ENCODE measurements at regions not wholly inside any gene's neighbourhood (a gene's known extent, or its start where the extent isn't known, plus 50 kb on each side); places are given as distances from the start of the nearest gene placed in this dataset.

DNA sequence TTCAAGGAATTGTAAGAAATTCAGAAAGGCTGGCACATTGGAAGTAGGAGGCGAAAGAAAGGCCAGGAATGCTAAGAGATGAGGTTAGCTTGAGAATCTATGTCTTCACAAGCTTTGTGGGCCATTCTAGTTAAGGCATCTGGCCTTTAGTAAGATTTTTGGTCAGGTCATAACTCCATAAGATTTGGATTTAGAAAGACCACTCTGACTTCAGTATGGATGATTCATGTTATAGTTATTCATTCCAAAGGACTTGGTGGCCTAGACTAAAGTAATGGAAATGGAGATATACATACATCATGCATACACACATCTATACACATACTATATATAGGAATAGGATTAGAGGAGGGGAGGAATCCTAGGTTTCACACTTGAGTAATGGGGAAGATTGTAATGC, 77.5 kb downstream of the SEPTIN7 start:
- TF ChIP-seq, protein P1, sequence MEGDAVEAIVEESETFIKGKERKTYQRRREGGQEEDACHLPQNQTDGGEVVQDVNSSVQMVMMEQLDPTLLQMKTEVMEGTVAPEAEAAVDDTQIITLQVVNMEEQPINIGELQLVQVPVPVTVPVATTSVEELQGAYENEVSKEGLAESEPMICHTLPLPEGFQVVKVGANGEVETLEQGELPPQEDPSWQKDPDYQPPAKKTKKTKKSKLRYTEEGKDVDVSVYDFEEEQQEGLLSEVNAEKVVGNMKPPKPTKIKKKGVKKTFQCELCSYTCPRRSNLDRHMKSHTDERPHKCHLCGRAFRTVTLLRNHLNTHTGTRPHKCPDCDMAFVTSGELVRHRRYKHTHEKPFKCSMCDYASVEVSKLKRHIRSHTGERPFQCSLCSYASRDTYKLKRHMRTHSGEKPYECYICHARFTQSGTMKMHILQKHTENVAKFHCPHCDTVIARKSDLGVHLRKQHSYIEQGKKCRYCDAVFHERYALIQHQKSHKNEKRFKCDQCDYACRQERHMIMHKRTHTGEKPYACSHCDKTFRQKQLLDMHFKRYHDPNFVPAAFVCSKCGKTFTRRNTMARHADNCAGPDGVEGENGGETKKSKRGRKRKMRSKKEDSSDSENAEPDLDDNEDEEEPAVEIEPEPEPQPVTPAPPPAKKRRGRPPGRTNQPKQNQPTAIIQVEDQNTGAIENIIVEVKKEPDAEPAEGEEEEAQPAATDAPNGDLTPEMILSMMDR (IDR thresholded peaks at IDR 0.05): no peak
- TF ChIP-seq POLR2A (IDR thresholded peaks at IDR 0.05): no peak

Data from heart left ventricle (tissue), 13 donors.